Stimulated activated naive CD8-positive, alpha-beta T cell treated with anti-CD3 and anti-CD28 coated beads, Interleukin-15, Interleukin-2, amounts not matched to agents 100 U/mL and 50 U/mL, for 24 hours (primary cell): ENCODE measurements at regions not wholly inside any gene's neighbourhood (a gene's known extent, or its start where the extent isn't known, plus 50 kb on each side); places are given as distances from the start of the nearest gene placed in this dataset.
"Not testable (repeated sequence)": the region's sequence is repeated elsewhere in the genome, so short reads cannot be mapped to it uniquely, and the experiment has no call there.

ENCODE experiments used
- ATAC-seq: fragments of 150-1000 bp; cut with Tn5 transposase; one replicate; pipeline ENCODE4 v1.10.0; 2021
- DNase-seq: peaks from one replicate; pipeline ENCODE4 v3.0.0; 2021

GRCh38 chr11:114938799-114939198, 260.5 kb downstream of the NXPE2 start:
- DNase-seq (no peak), ATAC-seq (no peak)

- DNase-seq: no peak
- ATAC-seq: no peak
Measured at GRCh38 chr11:114942207-114942606, 263.9 kb downstream of the NXPE2 start.

- ATAC-seq: no peak
- DNase-seq: no peak
Measured at GRCh38 chr11:114949614-114950351, 271.5 kb downstream of the NXPE2 start.

- ATAC-seq (no peak), DNase-seq (no peak)
Measured at GRCh38 chr11:114953039-114953438, 274.7 kb downstream of the NXPE2 start.

GRCh38 chr11:114955923-114956322, 277.6 kb downstream of the NXPE2 start:
- DNase-seq (no peak), ATAC-seq (no peak)

- DNase-seq: no peak
- no peak for ATAC-seq
Measured at GRCh38 chr11:114956566-114956965, 278.2 kb downstream of the NXPE2 start.

- ATAC-seq: no peak
- DNase-seq: no peak
Measured at GRCh38 chr11:114959953-114960505, 281.7 kb downstream of the NXPE2 start.

- DNase-seq, ATAC-seq: not testable (repeated sequence)
Measured at GRCh38 chr11:114960819-114961218, 282.5 kb downstream of the NXPE2 start.

- ATAC-seq (no peak), DNase-seq (no peak)
Measured at GRCh38 chr11:114964676-114965214, 286.4 kb downstream of the NXPE2 start.

GRCh38 chr11:114970927-114971645, 292.8 kb downstream of the NXPE2 start:
- no peak for DNase-seq
- ATAC-seq: no peak

GRCh38 chr11:114972105-114972504, 293.8 kb downstream of the NXPE2 start:
- DNase-seq (no peak), ATAC-seq (no peak)

- DNase-seq: no peak
- ATAC-seq: no peak
Measured at GRCh38 chr11:114977651-114978050, 299.3 kb downstream of the NXPE2 start.

- ATAC-seq: no peak
Measured at GRCh38 chr11:114982141-114982540, 303.8 kb downstream of the NXPE2 start.

GRCh38 chr11:114984611-114985163, 306.4 kb downstream of the NXPE2 start:
- ATAC-seq (no peak), DNase-seq (no peak)

More at GRCh38 chr11:114982141-114982540, 303.8 kb downstream of the NXPE2 start:
- DNase-seq: no peak

- ATAC-seq (no peak), DNase-seq (no peak)
Measured at GRCh38 chr11:114986365-114986764, 308.0 kb downstream of the NXPE2 start.

GRCh38 chr11:114987186-114987760, 308.9 kb downstream of the NXPE2 start:
- ATAC-seq (no peak), DNase-seq (no peak)

GRCh38 chr11:114988644-114989043, 310.3 kb downstream of the NXPE2 start:
- DNase-seq (no peak), ATAC-seq (no peak)

GRCh38 chr11:114989536-114989935, 311.2 kb downstream of the NXPE2 start:
- DNase-seq (no peak), ATAC-seq (no peak)

GRCh38 chr11:115005663-115006062, 327.3 kb downstream of the NXPE2 start:
- no peak for DNase-seq
- ATAC-seq: no peak

GRCh38 chr11:115007851-115008250, 329.5 kb downstream of the NXPE2 start:
- ATAC-seq (no peak), DNase-seq (no peak)

- no peak for ATAC-seq
- DNase-seq: no peak
Measured at GRCh38 chr11:115008799-115009198, 330.5 kb downstream of the NXPE2 start.

- no peak for ATAC-seq
- no peak for DNase-seq
Measured at GRCh38 chr11:115017529-115017928, 339.2 kb downstream of the NXPE2 start.
